SK-N-SH (cell line): ENCODE measurements at regions not wholly inside any gene's neighbourhood (a gene's known extent, or its start where the extent isn't known, plus 50 kb on each side); places are given as distances from the start of the nearest gene placed in this dataset.

ENCODE experiments used
- CTCF ChIA-PET: fragments of 300-600, 350-600 bp; formaldehyde crosslinking; extraction: SDS; loops from one replicate; lab custom pipeline; 2021; lab: Yijun Ruan, JAX
- POLR2A ChIA-PET: fragments of 350-600 bp; sonication (Branson Sonifier 250); formaldehyde crosslinking; extraction: SDS; loops from one replicate; lab custom pipeline; 2020; ENCODE audit warnings: antibody characterized with exemption, inconsistent platforms; lab: Yijun Ruan, JAX
- DNase-seq: peaks from one replicate; pipeline ENCODE4 v3.0.0; 2012
- H2AFZ ChIP-seq: fragments of 200-600 bp; sonication (generic); 2 replicates; pipeline ENCODE4 v1.8.1; 2016; ENCODE audit warnings: antibody characterized with exemption, mild to moderate bottlenecking, low read depth
- H3F3A ChIP-seq: fragments of 200-600 bp; sonication (generic); replicated peaks from 2 replicates; pipeline ENCODE3; 2016; ENCODE audit warnings: antibody characterized with exemption, mild to moderate bottlenecking; ENCODE audit not compliant: insufficient read depth
- H3K27ac ChIP-seq, 2 experiments: fragments of 200-500 bp in 1 of 2; fragments of 200-600 bp in 1 of 2; sonication (Bioruptor generic) in 1 of 2; sonication (generic), shearing (Covaris generic) in 1 of 2; 2 replicates each; pipeline versions ENCODE4 v1.5.1 to v1.6.1; 2014 to 2016; ENCODE audit warnings: low read depth in 2 of 2, inconsistent platforms in 1 of 2, low read length in 1 of 2, mild to moderate bottlenecking in 1 of 2, mixed read lengths in 1 of 2
- H3K27me3 ChIP-seq: fragments of 200-600 bp; sonication (generic), shearing (Covaris generic); 2 replicates; pipeline ENCODE4 v1.6.1; 2016; ENCODE audit warnings: mixed run types; ENCODE audit not compliant: insufficient read depth
- H3K36me3 ChIP-seq, 2 experiments: fragments of 200-500 bp in 1 of 2; fragments of 200-600 bp in 1 of 2; sonication (Bioruptor generic) in 1 of 2; sonication (generic) in 1 of 2; replicated peaks in 1 of 2; 2 replicates each; pipeline versions ENCODE3 to v1.5.1; 2014 to 2016; ENCODE audit warnings: low read length in 1 of 2, mild to moderate bottlenecking in 1 of 2; ENCODE audit not compliant: insufficient read depth in 2 of 2, control insufficient read depth in 1 of 2
- H3K4me1 ChIP-seq, 2 experiments: fragments of 200-500 bp in 1 of 2; fragments of 200-600 bp in 1 of 2; sonication (Bioruptor generic) in 1 of 2; sonication (generic), shearing (Covaris generic) in 1 of 2; 2 replicates each; pipeline versions ENCODE4 v1.5.1 to v1.6.1; 2014 to 2016; ENCODE audit warnings: low read depth in 1 of 2, low read length in 1 of 2, mixed run types in 1 of 2; ENCODE audit not compliant: insufficient read depth in 2 of 2, control insufficient read depth in 1 of 2
- H3K4me2 ChIP-seq: fragments of 200-600 bp; sonication (generic), shearing (Covaris generic); 2 replicates; pipeline ENCODE4 v1.6.1; 2017; ENCODE audit warnings: mixed run types
- H3K4me3 ChIP-seq, 2 experiments: fragments of 200-500 bp in 1 of 2; fragments of 200-600 bp in 1 of 2; sonication (Bioruptor generic) in 1 of 2; sonication (generic), shearing (Covaris generic) in 1 of 2; 2 replicates each; pipeline versions ENCODE4 v1.5.1 to v1.8.1; 2014 to 2016; ENCODE audit warnings: low read depth in 2 of 2, inconsistent platforms in 1 of 2, low read length in 1 of 2, mild to moderate bottlenecking in 1 of 2, mixed read lengths in 1 of 2, moderate library complexity in 1 of 2
- H3K79me2 ChIP-seq: fragments of 200-600 bp; sonication (generic); 2 replicates; pipeline ENCODE4 v1.8.1; 2017; ENCODE audit warnings: mild to moderate bottlenecking; ENCODE audit not compliant: insufficient read depth
- H3K9ac ChIP-seq: fragments of 200-600 bp; sonication (generic); 2 replicates; pipeline ENCODE4 v1.6.1; 2017; ENCODE audit warnings: mixed run types
- H3K9me2 ChIP-seq: fragments of 200-600 bp; sonication (generic); 2 replicates; pipeline ENCODE4 v1.6.1; 2017; ENCODE audit warnings: mixed run types
- H3K9me3 ChIP-seq: fragments of 200-600 bp; sonication (generic); 2 replicates; pipeline ENCODE4 v1.6.1; 2017; ENCODE audit warnings: mixed run types, mild to moderate bottlenecking, moderate library complexity
- H4K20me1 ChIP-seq: fragments of 200-600 bp; sonication (generic); 2 replicates; pipeline ENCODE4 v1.6.1; 2017; ENCODE audit warnings: mild to moderate bottlenecking, mixed run types; ENCODE audit not compliant: insufficient read depth
- CTCF ChIP-seq: fragments of 200-600 bp; sonication (generic); IDR thresholded peaks from 2 replicates; pipeline ENCODE4 v1.6.1; 2017; ENCODE audit warnings: antibody characterized with exemption, mild to moderate bottlenecking, moderate library complexity
- FOXM1 ChIP-seq: IDR thresholded peaks from 2 replicates; pipeline ENCODE4 v1.4.0; 2012; ENCODE audit warnings: low read depth, mild to moderate bottlenecking
- GABPA ChIP-seq: IDR thresholded peaks from 2 replicates; pipeline ENCODE4 v1.4.0; 2012; ENCODE audit warnings: low read depth, mild to moderate bottlenecking
- IRF3 ChIP-seq: fragments of 150-350 bp; IDR thresholded peaks from 2 replicates; pipeline ENCODE4 v1.6.1; 2016; ENCODE audit warnings: mild to moderate bottlenecking, low read depth, low read length
- JUND ChIP-seq: IDR thresholded peaks from 2 replicates; pipeline ENCODE4 v1.4.0; 2012
- MEF2A ChIP-seq: IDR thresholded peaks from 2 replicates; pipeline ENCODE4 v1.4.0; 2012; ENCODE audit warnings: low read depth, borderline replicate concordance
- MXI1 ChIP-seq: IDR thresholded peaks from 2 replicates; pipeline ENCODE4 v1.6.1; 2012; ENCODE audit warnings: mild to moderate bottlenecking, low read depth, low read length, improper control_type of control experiment
- NRF1 ChIP-seq: IDR thresholded peaks from 2 replicates; pipeline ENCODE4 v1.6.1; 2012; ENCODE audit warnings: low read depth, mild to moderate bottlenecking, low read length
- RAD21 ChIP-seq: IDR thresholded peaks from 2 replicates; pipeline ENCODE4 v1.6.1; 2012; ENCODE audit warnings: mild to moderate bottlenecking, low read length
- RFX5 ChIP-seq: IDR thresholded peaks from 2 replicates; pipeline ENCODE4 v1.6.1; 2012; ENCODE audit warnings: mild to moderate bottlenecking, improper control_type of control experiment, low read length
- SIN3A ChIP-seq: IDR thresholded peaks from 2 replicates; pipeline ENCODE4 v1.6.1; 2012; ENCODE audit warnings: low read depth, mild to moderate bottlenecking, low read length, moderate library complexity, borderline replicate concordance
- TCF12 ChIP-seq: IDR thresholded peaks from 2 replicates; pipeline ENCODE4 v1.4.0; 2012
- USF2 ChIP-seq: fragments of 150-350 bp; IDR thresholded peaks from 2 replicates; pipeline ENCODE4 v1.6.1; 2017; ENCODE audit warnings: antibody characterized with exemption, low read length, low read depth, borderline replicate concordance
- YY1 ChIP-seq: IDR thresholded peaks from 2 replicates; pipeline ENCODE4 v1.4.0; 2012; ENCODE audit warnings: low read depth, mild to moderate bottlenecking
- ZBTB33 ChIP-seq: IDR thresholded peaks from 2 replicates; pipeline ENCODE4 v1.4.0; 2012; ENCODE audit warnings: low read depth, borderline replicate concordance
- WGBS: methylation state at CpG from one replicate; pipeline ENCODE4 v1.1.6; 2017; ENCODE audit warnings: low lambda C conversion rate; 5-methylcytosine and 5-hydroxymethylcytosine counted together

- Histone ChIP-seq H3K27me3 (no peaks in the 10 kb centered on the region), H3K4me2 (no peak overlapping the region), H3K4me1 (no peaks in the 10 kb centered on the region), H3K9ac (no peak overlapping the region), H4K20me1 (no peaks in the 10 kb centered on the region), H3K79me2 (no peaks in the 10 kb centered on the region), H3F3A (no peaks in the 10 kb centered on the region), H3K36me3 (no peaks in the 10 kb centered on the region), H2AFZ (no peak overlapping the region), H3K9me3 (no peaks in the 10 kb centered on the region), H3K9me2 (no peaks in the 10 kb centered on the region), H3K27ac (no peak overlapping the region), H3K4me3 (no peak overlapping the region)
- WGBS: 54% methylated on average over 5 of the region's 5 CpGs
- ChIA-PET POLR2A (no interaction called here), CTCF (no interaction called here)
- TF ChIP-seq MEF2A: no peak
- TF ChIP-seq JUND: no peak
- no peak for TF ChIP-seq ZBTB33
- no peak for TF ChIP-seq RFX5
- no peak for TF ChIP-seq GABPA
- TF ChIP-seq USF2: no peak
- no peak for TF ChIP-seq YY1
- no peak for TF ChIP-seq FOXM1
- TF ChIP-seq IRF3: no peak
- no peak for TF ChIP-seq RAD21
- TF ChIP-seq NRF1: no peak
- TF ChIP-seq CTCF: no peak
- no peak for TF ChIP-seq TCF12
- no peak for TF ChIP-seq SIN3A
- no peak for TF ChIP-seq MXI1
- DNase-seq: no peak
Measured at GRCh38 chr1:38125016-38125415, 78.4 kb upstream of the POU3F1 start.
